D721Med (cell line): ENCODE measurements at regions not wholly inside any gene's neighbourhood (a gene's known extent, or its start where the extent isn't known, plus 50 kb on each side); places are given as distances from the start of the nearest gene placed in this dataset.

Experiments used
- DNase-seq: peaks from one replicate; pipeline ENCODE4 v3.0.0; 2011; ENCODE audit warnings: low spot score; ENCODE audit not compliant: insufficient read length
- FAIRE-seq: peaks from 2 replicates; lab custom pipeline; 2011; peaks lifted over from hg19 to GRCh38; lab: Jason Lieb, UNC
- CTCF ChIP-seq: IDR thresholded peaks from 2 replicates; pipeline ENCODE4 v1.5.1; 2012; ENCODE audit warnings: mild to moderate bottlenecking, control low read depth; ENCODE audit not compliant: insufficient read depth; ENCODE audit errors: missing control alignments

- DNase-seq: no peak
- TF ChIP-seq CTCF: no peak
- no peak for FAIRE-seq
Observed at GRCh38 chr2:129748653-129749052, 230.8 kb upstream of the RAB6C start.

- no peak for TF ChIP-seq CTCF
- FAIRE-seq (no peak), DNase-seq (no peak)
Observed at GRCh38 chr2:129751409-129751808, 228.1 kb upstream of the RAB6C start.

- no peak for TF ChIP-seq CTCF
- no peak for DNase-seq
- FAIRE-seq: no peak
Observed at GRCh38 chr2:129752176-129752575, 227.3 kb upstream of the RAB6C start.

- DNase-seq (no peak), FAIRE-seq (no peak)
- no peak for TF ChIP-seq CTCF
Observed at GRCh38 chr2:129752686-129753085, 226.8 kb upstream of the RAB6C start.

GRCh38 chr2:129753261-129753660 is 226.2 kb upstream of the RAB6C start:
- no peak for FAIRE-seq
- no peak for TF ChIP-seq CTCF
- no peak for DNase-seq

GRCh38 chr2:129754421-129754820 is 225.0 kb upstream of the RAB6C start:
- FAIRE-seq (no peak), DNase-seq (no peak)

GRCh38 chr2:129754831-129755230 is 224.6 kb upstream of the RAB6C start:
- no peak for TF ChIP-seq CTCF
- no peak for FAIRE-seq
- no peak for DNase-seq

More at GRCh38 chr2:129754421-129754820, 225.0 kb upstream of the RAB6C start:
- no peak for TF ChIP-seq CTCF
